NT2/D1 (cell line): ENCODE measurements at regions not wholly inside any gene's neighbourhood (a gene's known extent, or its start where the extent isn't known, plus 50 kb on each side); places are given as distances from the start of the nearest gene placed in this dataset.

Source experiments
- DNase-seq: peaks from one replicate; pipeline ENCODE4 v3.0.0-alpha.2; 2011; ENCODE audit warnings: low read depth, low spot score
- H3K27me3 ChIP-seq: 2 replicates; pipeline ENCODE4 v1.6.0; 2011; ENCODE audit warnings: mild to moderate bottlenecking; ENCODE audit not compliant: insufficient read length, insufficient read depth
- H3K36me3 ChIP-seq: 2 replicates; pipeline ENCODE4 v1.6.1; 2011; ENCODE audit warnings: mild to moderate bottlenecking, low read length, mixed read lengths; ENCODE audit not compliant: insufficient read depth, insufficient read length
- H3K4me1 ChIP-seq: 2 replicates; pipeline ENCODE4 v1.5.1; 2011; ENCODE audit not compliant: insufficient read depth, insufficient read length
- H3K4me3 ChIP-seq: 2 replicates; pipeline ENCODE4 v1.5.1; 2011; ENCODE audit warnings: low read depth; ENCODE audit not compliant: insufficient read length
- H3K9ac ChIP-seq: 2 replicates; pipeline ENCODE4 v1.6.0; 2011; ENCODE audit warnings: low read depth; ENCODE audit not compliant: insufficient read length
- H3K9me3 ChIP-seq: 2 replicates; pipeline ENCODE4 v1.5.1; 2011; ENCODE audit warnings: mild to moderate bottlenecking, low read length; ENCODE audit not compliant: insufficient read depth
- SUZ12 ChIP-seq: IDR thresholded peaks from 2 replicates; pipeline ENCODE4 v1.6.1; 2011; ENCODE audit not compliant: insufficient read length, insufficient read depth; ENCODE audit errors: extremely low read depth
- YY1 ChIP-seq: IDR thresholded peaks from 2 replicates; pipeline ENCODE4 v1.6.1; 2011; ENCODE audit not compliant: insufficient read length, insufficient read depth
- ZNF274 ChIP-seq: IDR thresholded peaks from 2 replicates; pipeline ENCODE4 v1.6.1; 2011; ENCODE audit warnings: mild to moderate bottlenecking, low read depth, low read length

DNA sequence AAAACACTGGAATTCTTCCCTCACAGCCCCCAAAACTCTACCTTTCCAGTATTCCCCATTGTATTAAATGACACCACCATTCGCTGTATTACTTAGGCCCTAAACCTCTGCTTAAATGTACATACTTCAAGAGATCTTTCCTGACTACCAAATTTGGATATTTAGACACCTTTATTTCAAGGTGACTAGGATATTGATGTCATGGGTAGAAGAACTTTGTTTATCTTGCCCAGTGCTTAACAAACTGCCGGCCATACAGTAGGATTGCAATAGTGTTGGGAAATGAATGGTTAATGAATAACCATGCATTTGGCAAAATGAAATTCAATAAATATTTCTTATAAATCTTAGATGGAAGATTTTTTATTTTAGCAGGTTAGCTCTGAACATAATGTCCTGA is 86.2 kb upstream of the CA10 start:
- no peak for DNase-seq
- Histone ChIP-seq H3K4me3 (no peak overlapping the region), H3K9ac (no peak overlapping the region), H3K27me3 (no peaks in the 10 kb centered on the region), H3K4me1 (no peaks in the 10 kb centered on the region), H3K9me3 (no peaks in the 10 kb centered on the region), H3K36me3 (no peaks in the 10 kb centered on the region)
- TF ChIP-seq SUZ12: no peak
- TF ChIP-seq ZNF274: no peak
- TF ChIP-seq YY1: no peak

DNA sequence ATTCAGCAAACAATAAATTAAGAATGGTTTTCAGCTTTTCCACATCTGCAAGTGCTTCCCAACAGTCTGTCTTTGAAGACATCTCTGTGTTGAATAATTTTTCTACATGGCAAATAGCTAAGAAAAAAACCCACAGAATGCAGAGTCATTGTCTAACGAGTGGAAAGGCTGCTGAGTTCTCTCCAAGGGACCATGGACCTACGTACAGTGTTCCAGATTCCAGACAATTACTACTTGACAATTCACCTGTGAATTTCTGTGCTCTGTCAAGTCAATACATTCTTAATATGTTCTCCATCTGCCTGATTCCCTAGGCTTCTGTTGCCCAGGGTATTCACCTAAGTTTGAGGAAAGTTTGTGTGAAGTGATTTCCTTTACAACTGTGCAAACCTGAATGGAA is 83.8 kb upstream of the CA10 start:
- H3K9me3 ChIP-seq: no peaks in the 10 kb centered on the region
- H3K36me3 ChIP-seq: no peaks in the 10 kb centered on the region
- no peaks in the 10 kb centered on the region for H3K27me3 ChIP-seq
- no peak for TF ChIP-seq SUZ12
- TF ChIP-seq YY1: no peak
- TF ChIP-seq ZNF274: no peak
- no peak overlapping the region for H3K4me3 ChIP-seq
- H3K4me1 ChIP-seq: no peaks in the 10 kb centered on the region
- no peak for DNase-seq
- H3K9ac ChIP-seq: no peak overlapping the region

DNA sequence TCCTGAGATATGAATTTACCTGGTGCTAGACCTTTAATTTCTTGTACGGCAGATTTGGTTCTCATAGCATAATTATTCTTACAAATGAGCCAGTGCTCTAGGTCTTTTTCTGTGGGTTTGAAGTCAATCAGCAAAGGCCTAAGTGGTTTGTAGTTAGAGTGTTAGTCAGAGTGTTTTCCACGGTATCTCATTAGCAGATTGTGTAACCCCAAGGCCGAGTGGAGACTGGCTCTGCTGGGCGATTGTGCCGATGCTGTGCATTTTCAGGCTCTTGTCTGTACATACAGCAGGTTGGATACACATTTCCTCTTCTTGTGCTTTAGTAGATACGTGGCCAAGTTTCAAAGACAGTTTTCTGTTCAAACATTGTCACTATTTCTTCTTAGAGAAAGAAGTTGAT is 78.6 kb upstream of the CA10 start:
- no peak overlapping the region for H3K4me3 ChIP-seq
- H3K36me3 ChIP-seq: no peaks in the 10 kb centered on the region
- H3K4me1 ChIP-seq: no peaks in the 10 kb centered on the region
- no peaks in the 10 kb centered on the region for H3K9me3 ChIP-seq
- H3K27me3 ChIP-seq: no peaks in the 10 kb centered on the region
- no peak for TF ChIP-seq YY1
- TF ChIP-seq SUZ12: no peak
- no peak for TF ChIP-seq ZNF274
- H3K9ac ChIP-seq: no peak overlapping the region
- DNase-seq: no peak

DNA sequence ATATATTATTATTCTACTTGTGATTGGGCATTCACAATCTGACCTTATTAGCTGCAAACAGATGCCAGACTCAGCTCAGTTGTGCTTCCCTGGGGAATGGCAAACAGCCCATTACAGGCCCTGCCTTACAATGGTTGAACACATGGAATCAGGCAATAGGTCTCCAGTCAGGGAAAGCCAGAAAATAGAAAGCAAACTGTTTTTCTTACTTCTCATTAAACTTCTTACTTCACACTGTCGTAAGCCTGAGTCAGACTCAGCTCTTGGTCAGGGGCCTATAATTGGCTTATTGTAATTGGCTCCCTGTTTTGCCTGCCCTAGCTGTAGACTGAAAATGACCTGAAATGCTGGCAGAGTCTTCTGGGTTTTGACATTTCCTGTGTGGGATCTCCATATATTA is 77.0 kb upstream of the CA10 start:
- Histone ChIP-seq H3K4me1 (no peaks in the 10 kb centered on the region), H3K36me3 (no peaks in the 10 kb centered on the region), H3K4me3 (no peak overlapping the region), H3K9ac (no peak overlapping the region), H3K9me3 (no peaks in the 10 kb centered on the region), H3K27me3 (no peaks in the 10 kb centered on the region)
- no peak for DNase-seq
- TF ChIP-seq ZNF274 (no peak), YY1 (no peak), SUZ12 (no peak)

DNA sequence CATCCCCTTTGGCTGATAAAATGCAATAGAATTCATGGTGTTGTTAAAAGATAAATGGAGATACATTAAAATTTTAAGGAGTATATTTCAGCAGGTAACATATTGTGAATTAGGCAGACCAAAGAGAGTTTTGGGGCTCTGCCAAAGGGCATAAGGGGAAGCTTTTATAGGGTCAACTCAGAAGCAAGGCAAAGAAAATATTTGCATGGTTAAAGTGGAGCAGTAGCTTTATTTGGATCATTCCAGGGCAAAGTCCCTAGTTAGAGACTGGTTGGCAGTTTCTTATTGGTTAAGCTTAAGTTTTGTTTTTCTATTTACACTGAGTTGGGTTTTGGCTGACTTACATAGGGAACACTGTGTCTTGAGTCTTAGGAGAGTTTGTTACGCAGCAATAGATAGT is 75.1 kb upstream of the CA10 start:
- Histone ChIP-seq H3K4me3 (no peak overlapping the region), H3K9ac (no peak overlapping the region), H3K36me3 (no peaks in the 10 kb centered on the region), H3K9me3 (no peaks in the 10 kb centered on the region), H3K4me1 (no peaks in the 10 kb centered on the region), H3K27me3 (no peaks in the 10 kb centered on the region)
- TF ChIP-seq SUZ12: no peak
- TF ChIP-seq ZNF274: no peak
- DNase-seq: no peak

DNA sequence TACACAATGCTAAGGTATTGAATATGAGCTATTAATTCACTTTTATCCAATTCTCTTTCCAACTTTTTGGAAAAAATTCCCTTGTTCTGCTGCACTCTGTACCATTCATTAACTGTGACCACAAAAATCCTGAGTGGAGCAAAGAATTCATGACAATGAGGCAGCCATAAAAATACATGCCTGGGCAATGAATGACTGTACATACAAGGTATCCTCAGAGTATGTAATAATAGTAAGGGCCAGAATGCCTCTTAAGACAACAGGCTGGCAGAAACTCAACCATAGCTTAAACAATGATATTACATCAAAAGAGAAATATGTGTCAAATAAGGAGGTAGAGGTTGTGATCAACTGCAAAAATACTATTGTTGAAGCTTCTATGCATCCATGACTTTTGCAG is 74.7 kb upstream of the CA10 start:
- Histone ChIP-seq H3K9me3 (no peaks in the 10 kb centered on the region), H3K36me3 (no peaks in the 10 kb centered on the region), H3K9ac (no peak overlapping the region), H3K4me3 (no peak overlapping the region), H3K4me1 (no peaks in the 10 kb centered on the region), H3K27me3 (no peaks in the 10 kb centered on the region)
- no peak for DNase-seq
- TF ChIP-seq SUZ12 (no peak), ZNF274 (no peak), YY1 (no peak)

DNA sequence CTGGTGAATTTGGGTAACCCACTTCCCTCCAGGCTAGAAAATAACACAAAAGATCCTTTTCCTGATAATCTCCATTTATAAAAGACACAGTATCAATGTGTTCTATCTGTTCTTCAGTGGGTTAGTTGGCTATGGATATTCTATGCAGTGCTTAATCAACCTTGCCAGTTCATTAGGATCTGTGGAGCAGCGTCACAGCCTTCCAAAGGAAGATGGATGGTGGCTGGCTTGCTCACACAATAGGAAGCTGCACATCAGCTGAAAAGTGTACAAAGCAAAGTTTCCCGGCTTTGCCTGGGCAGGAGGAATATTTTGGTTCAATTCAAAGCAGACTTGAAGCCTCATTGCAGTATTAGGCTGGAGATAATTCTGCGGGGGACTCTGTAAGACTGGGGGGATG is 70.3 kb upstream of the CA10 start:
- H3K27me3 ChIP-seq: no peaks in the 10 kb centered on the region
- H3K36me3 ChIP-seq: no peaks in the 10 kb centered on the region
- no peak for DNase-seq
- H3K4me1 ChIP-seq: no peaks in the 10 kb centered on the region
- no peak overlapping the region for H3K9ac ChIP-seq
- no peaks in the 10 kb centered on the region for H3K9me3 ChIP-seq
- no peak for TF ChIP-seq ZNF274
- TF ChIP-seq SUZ12: no peak
- no peak for TF ChIP-seq YY1
- no peak overlapping the region for H3K4me3 ChIP-seq

DNA sequence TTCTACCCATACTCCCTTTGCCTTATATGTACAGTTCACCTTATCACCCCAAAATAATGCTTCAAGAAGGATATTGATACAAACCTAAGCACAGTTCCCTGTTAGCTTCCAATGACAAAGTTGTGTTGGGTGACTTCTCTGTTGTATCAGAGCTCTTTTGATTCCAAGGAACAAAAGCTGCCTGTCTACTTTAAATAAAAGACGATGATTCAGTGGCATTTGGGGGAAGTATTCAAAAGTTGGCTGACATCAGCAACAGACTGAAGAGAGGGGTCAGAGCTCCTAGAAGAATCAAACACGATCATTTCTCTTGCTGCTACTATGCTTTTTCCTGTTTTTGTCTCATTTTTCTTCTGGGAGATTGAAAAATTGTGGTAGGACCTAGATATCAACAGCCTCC is 69.4 kb upstream of the CA10 start:
- Histone ChIP-seq H3K27me3 (no peaks in the 10 kb centered on the region), H3K9me3 (no peaks in the 10 kb centered on the region), H3K36me3 (no peaks in the 10 kb centered on the region), H3K9ac (no peak overlapping the region), H3K4me3 (no peak overlapping the region), H3K4me1 (no peaks in the 10 kb centered on the region)
- TF ChIP-seq ZNF274 (no peak), YY1 (no peak), SUZ12 (no peak)
- DNase-seq: no peak
